GM19238 (cell line): ENCODE measurements at regions not wholly inside any gene's neighbourhood (a gene's known extent, or its start where the extent isn't known, plus 50 kb on each side); places are given as distances from the start of the nearest gene placed in this dataset.
"Not testable (repeated sequence)": the region's sequence is repeated elsewhere in the genome, so short reads cannot be mapped to it uniquely, and the experiment has no call there.

Source experiments
- DNase-seq: peaks from one replicate; pipeline ENCODE4 v3.0.0; 2011; ENCODE audit warnings: low spot score; ENCODE audit not compliant: insufficient read length

DNA sequence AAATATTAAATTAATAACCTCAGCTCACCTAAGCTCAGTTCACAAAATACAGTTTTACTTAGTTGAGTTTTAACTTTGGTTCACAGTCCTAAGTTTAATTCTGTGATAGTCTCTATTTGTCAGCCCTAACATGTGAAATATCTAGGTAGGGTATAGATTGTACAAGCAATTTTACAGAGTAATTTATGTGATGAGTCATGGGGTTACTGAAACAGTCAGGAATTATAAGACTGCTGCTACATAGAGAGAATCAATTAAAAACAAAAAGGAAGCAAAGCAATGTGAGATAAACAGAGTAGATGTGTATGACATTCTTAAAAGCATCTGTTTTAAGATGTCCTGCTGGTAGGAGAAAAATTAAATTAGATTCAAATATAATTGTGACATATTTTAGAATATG, 1018.2 kb upstream of the KCND2 start:
- no peak for DNase-seq

DNA sequence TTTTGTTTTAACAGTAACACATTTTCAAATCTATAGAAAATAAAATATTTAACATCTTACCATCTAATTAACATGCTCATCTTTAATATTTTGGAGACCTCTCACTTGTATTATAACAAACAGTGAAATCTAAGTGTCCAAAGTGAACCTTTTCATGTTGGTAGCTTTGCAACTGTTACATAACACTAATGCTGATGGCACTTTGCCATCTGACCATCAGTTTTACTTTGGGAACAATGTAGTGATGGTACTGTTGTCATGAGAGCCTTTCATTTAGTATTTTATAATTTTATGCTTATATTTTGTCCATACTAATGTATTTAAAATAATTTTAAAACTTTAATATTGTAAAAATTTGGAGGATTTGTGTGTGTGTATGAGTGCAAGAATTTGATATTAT, 1017.0 kb upstream of the KCND2 start:
- DNase-seq, result no peak

DNA sequence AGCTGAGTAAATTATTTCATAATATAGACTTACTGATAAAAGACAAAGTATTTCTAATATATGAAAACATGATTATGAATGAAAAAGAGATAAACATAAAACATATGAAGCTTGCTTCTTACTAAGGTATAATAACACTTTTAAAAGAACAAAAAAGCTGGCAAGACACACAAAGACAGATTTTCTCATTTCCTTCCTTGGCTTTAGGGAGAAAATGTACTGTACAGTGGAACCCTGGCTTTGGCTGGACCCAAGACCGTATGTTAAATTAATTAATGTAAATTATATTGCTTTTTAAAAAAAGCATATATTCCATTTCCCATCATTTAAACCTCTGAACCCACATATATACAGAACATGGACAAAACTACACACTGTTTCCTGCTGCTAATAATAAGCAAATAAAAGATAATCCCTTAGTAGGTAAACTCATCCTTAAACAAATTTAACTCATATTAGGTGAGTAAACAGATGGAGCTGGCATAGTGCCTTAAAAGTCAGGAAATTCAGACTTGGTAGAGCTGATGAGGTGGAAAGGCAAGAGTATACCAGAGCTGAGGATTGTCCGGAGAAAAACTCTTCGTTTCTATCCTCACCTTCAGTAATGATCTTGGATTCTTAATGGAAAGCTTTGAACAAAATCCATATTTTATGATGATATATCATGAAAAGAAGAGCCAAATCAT, 1016.4 kb upstream of the KCND2 start:
- DNase-seq, result no peak

DNA sequence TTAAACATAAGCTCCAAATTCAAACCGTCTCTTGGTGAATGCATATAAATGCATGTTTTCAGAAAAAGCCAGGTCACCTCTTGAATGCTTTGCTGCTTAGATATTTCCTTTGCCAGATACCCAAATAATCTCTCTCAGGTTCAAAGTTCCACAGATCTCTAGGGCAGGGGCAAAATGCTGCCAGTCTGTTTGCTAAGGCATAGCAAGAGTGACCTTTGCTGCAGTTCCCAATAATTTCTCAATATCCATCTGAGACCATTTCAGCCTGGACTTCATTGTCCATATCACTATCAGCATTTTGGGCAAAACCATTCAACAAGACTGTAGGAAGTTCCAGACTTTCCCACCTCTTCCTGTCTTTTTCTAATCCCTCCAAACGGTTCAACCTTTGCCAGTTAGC, 1006.2 kb upstream of the KCND2 start:
- not testable (repeated sequence) for DNase-seq

DNA sequence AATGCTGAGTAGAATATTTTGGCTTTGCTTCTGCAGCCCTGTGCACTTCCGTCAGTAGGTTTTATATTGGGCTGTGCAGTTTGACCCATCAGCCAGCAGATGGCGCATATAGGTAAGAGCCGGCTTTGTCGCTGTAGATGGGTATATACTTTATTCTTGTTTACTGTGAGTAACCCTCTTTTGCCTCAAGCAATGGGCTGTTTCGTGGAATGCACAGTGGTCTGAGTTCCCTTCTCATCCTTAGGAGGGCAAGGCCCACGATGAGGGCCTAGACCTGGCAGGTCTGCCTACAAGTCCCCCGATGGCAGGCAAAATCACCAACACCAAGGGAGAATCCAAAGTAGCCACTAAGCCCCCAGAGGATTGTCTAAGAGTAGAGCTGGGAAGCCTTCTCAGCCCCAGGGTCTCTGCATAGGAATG, 1002.9 kb upstream of the KCND2 start:
- peak; percentile 6 for DNase-seq

DNA sequence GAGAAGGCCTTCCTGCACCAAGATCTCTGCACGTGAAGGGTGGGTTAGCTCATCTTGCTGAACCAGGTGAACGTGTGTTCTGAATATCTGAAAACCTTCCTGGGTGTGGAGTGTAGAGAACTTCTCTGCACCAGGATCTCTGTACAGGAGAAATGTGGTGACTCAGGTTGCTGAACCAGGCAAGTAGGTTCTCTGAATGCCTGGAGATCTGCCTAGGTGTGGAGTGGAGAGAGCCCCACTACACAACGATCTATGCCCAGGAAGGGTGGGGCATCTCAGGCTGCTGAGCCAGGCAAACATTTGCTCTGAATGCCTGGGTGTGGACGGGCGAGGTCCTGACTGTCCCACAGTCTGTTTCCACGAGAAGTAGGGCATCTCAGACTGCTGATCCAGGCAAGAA, 1002.3 kb upstream of the KCND2 start:
- DNase-seq, result no peak

DNA sequence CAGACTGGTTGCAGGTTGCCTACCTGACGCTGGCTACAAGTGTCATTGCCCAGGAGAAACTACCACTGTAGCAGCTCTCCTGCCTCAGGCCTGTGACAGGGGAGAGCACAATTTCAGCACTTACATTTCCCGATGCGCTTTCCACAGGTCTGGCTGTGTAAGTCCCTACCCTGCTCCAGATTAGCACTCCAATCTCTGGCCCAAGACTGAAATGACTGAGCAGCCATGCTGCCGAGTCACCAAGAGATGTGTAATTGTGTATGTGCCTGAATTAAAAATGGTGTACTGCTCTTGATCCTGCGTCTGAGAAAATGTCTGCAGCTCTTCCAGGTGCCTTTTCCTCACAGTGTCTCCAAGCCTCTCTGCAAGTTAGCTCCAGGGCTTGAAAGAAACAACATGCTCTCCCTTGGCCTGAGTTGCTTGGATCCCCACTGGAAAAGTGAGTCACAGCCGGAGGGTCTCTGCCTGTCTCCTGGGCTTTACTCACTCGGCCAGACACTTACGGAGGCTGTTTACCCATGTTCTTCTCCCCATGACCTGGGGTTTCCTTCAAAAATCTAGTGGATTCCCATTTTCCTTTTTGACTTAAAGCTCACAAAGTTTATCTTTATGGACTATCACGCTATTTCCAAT, 1001.7 kb upstream of the KCND2 start:
- no peak for DNase-seq

DNA sequence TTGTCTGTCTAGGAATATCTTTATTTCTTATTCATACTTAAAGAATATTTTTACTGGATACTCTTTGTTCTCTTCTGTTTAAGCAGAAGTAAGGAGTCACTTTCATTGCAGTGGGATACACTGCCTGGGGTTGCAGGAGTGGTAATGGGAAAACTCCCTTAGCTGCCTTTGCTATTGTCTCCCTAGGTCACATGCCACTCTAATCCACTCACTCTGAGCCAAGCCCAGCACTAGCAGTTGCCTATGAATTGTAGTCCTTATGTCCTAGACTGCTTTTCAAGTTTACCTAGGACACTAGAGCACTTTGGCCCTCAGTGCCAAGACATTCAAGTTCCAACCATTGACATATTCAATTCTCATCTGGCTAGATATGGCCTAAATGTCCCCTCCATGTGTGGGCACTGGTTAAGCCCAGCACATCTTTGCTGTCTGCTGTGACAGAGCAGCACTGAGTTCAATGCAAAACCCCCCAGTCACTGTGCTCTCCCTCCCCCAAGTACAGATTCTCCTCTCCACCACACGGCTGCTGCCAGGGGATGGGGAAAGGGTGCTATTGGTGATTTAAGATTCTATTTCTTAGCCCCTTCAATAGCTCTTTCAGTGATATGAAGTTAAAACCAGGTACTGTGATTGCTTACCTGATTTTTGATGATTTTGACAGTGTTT, 991.7 kb upstream of the KCND2 start:
- no peak for DNase-seq

DNA sequence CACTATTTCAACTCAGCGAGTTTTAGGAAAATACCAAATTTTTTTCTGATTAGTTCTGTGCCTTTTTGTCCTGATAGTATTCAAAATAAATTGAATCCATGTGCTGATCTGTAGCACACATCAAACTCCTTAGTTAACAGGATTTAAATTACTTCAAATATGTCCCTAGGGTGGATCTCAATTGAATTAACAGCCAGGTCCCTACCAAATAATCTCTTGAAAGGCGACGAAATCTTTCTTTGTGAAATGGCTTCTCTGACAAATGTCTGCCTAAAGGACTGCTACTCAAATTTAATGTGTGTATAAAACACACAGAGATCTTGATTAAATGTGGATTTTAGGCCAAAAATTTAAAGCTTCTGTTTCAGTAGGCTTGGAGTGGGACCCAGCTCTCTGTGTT, 989.6 kb upstream of the KCND2 start:
- no peak for DNase-seq

DNA sequence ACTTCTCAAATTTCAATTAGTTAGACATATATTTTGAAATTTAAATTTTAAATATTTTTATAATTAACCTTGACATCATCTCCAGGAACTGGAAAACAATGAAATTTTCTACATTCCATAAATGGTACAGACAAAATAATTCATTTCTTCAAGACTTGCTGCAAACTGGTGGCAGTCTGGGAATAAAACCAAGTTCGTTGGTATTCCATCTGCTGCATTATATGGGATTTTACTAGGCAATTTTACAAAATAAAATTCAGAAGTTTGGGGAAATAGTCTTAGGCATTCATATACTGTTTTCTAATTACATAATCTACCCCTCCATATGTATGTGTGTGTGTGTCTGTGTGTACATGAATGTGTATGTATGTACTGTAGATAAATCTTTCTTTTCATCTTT, 984.6 kb upstream of the KCND2 start:
- DNase-seq, result no peak

DNA sequence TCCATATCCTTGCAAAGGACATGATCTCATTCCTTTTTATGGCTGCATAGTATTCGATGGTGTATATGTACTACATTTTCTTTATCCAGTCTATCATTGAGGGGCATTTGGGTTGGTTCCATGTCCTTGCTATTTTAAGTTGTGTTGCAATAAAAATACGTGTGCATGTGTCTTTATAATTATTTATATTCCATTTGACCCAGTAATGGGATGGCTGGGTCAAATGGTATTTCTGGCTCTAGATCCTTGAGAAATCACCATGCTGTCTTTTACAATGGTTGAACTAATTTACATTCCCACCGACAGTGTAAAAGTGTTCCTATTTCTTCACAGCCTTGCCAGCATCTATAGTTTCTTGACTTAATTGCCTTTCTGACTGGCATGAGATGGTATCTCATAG, 972.6 kb upstream of the KCND2 start:
- not testable (repeated sequence) for DNase-seq

DNA sequence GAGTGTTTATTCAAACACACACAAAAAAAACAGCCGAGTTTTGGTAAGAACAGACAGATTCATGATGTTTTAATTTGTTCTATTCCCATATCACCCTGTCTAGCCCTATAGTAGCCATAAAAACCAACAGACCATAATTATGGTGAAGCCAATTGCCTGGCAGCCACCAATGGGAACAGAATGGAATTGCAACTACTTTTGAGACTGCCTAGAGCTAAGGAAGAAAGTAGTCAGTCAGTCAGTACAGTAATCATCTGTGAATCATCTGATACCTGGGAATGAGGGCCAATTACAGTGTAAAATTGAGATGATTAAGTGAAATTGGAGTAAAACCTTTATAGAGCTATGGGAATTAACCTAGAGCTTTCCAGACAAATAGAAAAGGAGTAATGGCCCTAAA, 952.7 kb upstream of the KCND2 start:
- no peak for DNase-seq

DNA sequence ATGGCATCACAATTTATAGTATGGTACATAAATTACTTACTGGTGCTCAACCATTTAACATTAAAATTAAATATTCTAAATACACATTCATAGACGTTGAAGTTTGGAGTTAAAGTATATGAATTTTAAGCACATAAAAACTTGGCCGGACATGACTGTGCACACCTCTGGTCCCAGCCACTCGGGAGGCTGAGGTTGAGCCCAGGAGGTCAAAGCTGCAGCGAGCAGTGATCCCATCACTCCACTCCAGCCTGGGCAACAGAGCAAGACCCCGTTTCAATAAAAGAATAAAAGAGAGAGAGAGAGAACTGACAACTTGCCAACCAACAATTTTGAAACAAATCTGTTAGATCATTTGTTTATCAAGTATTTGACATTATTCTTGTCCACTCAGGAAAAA, 943.3 kb upstream of the KCND2 start:
- DNase-seq, result no peak

DNA sequence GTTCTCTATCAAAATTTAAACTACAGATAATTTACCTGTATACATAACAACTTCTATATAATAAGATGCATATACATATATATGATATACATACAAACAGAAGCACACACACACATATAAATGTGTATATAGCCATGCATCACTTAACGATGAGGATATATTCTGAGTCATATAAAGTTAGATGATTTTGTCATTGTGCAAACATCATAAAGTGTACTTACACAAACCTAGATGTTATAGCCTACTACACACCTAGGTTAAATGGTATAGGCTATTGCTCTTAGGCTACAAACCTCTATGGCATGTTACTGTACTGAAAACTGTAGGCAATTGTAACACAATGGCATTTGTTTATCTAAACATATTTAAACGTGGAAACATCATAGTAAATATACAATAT, 937.6 kb upstream of the KCND2 start:
- no peak for DNase-seq

DNA sequence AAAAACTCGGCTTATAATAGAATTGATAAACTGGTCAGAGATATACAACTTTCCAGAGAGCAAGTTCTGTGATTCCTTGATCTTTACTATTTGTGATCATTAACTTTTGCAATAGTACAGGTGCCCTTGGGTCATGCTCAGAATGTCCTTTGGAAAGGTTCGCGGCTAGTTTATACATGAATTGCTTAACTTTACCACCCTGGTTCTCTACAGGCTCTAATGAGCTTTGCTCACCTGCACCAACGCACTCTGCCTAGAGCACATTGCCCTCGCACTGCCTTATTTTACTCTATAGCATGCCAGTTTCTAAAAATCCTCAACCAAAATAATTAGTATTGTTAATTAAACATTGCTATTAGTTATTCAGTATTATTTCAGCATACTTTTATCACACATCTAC, 931.2 kb upstream of the KCND2 start:
- DNase-seq, result no peak

DNA sequence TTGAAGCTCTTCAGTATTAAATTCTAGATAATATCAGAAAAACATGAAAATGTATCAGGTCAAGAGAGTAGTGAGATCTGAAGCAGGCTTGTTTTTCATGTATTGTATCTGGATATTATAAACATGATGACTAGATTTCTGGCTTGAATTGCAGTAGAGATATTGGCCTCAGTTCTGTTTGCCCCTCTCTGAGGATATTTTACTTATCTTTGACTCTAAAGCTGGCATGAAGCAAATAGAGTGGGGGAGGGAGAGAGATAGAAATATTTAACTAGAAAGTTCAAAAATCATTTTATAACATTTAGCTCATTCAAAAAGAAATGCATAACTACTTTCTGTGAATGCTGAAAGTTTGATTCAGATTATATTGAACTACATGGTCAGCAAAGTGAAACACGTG, 929.7 kb upstream of the KCND2 start:
- no peak for DNase-seq

DNA sequence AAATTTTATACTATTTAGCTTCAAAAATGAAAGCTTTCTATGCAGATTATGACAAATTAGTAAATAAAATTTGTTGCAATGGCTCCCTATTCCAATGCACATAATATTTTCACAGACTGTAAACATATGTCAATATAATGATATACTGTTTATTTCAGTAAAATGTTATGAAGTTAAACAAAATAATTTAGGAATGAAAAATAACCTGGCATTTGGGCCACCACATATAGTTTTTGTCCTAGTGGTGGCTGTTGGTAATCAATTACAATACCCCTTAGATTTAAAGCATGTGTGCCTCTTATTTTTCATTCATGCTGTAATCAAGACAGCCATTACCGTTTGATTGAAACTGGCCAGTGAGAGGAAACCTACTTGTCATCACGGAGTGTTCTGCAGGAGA, 928.5 kb upstream of the KCND2 start:
- DNase-seq, result no peak

DNA sequence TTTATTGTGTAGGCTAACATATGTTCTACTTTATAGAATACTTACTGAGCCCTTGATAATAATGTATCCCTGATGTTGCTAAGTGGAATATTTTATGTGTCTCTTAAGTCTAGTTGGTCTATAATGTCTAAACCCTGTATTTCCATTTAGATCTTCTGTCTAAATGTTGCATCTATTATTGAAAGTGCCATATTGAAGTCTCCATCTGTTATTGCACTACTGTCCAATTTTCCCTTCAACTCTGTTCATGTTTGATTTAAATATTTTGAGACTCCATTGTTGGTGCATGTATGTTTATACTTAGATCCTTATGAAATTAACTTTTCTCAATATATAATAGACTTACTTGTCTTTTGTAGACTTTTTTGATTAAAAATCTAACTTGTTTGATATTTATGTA, 924.5 kb upstream of the KCND2 start:
- DNase-seq, result no peak

DNA sequence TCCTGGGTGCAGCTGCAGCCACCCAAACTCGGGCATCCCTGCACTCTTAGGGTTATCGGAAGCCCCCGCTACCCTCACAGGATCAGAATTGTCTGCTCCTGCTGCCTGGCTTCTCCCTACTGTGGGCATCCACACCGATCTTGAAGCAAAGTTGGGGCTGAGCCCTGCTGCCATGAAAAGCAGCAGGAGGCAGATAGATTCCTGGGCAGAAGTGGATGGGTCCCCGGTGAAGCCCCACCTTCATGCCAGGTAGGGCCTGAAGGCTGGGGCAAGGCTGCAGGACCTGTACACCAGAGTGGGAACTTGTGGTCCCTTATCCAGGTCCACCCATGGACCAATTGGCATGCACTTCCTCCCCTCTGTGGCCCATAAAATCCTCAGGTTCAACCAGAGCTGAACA, 922.6 kb upstream of the KCND2 start:
- DNase-seq, result no peak

DNA sequence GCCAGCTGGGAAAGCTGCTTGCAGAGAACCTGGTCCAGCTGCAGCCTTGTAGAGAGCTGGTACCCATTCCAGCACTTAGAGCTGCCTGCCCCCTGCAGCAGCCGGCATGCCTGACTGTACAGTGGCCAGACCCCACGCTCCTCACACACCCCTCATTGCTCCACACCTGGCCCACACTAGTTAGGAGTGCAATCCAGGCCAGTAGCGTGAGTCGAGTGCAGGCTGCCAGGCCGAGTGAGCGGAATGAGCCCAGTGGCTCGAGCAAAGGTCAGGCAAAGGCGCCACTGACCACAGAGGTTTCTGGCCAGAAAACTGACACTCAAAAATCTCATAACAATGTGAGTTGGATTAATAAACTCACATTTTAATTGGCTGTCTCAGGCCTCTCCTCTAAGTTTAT, 921.7 kb upstream of the KCND2 start:
- DNase-seq, result no peak

DNA sequence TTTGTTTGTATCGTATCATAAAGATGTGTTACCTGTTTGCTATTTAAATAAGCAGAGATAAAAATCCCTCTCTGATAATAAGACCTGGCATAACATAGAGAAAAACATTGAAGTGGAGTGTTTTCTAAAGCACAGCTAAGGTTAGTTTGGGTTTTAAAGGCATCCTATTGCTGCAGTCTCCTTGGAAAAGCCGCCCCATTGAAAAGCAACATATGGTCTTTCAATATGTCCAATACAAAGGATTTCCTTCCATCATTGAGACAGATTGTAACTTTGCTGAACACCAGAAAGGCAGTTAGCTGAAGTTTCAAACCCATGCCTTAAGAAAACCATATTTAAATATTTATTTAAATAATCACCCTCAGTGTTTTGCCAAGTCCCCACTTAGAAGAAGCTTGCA, 898.5 kb upstream of the KCND2 start:
- no peak for DNase-seq

DNA sequence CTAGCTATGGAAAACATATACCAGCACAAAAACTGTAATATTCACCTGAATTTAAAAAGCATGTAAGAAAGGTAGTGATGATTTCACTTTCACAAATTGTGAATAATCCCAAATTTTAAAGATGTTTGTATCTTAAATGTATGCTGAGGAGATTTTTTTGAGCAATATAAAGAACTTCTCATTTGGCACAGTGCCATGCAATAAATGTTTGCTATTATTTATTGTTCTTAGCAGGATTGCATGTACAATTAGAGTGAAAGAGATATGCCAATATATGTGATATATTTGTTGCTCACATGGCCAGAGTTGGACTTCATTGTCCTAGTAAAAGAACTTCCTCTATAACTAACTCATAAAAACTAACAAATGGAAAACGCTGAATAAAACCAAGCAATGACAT, 895.1 kb upstream of the KCND2 start:
- DNase-seq, result no peak

DNA sequence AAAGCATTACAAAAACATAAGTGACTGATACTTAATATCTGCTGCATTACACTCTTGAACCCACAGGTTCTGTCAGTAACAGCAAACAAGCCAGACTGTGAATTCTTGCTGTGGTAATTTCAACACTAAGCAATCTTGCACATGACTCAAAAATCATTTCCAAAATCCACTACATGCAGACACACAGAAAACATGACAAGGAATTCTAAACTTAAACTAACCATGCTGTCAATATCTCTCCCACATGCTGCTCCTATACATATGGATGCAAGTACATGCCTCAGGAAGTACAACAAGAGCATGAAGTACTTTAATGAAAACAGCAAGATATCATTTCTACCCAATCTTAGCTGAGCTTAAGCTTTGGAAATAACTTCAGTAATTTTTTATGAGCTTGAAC, 890.2 kb upstream of the KCND2 start:
- no peak for DNase-seq
